Neural cell (in vitro differentiated cells): ENCODE measurements at regions not wholly inside any gene's neighbourhood (a gene's known extent, or its start where the extent isn't known, plus 50 kb on each side); places are given as distances from the start of the nearest gene placed in this dataset.
A peak's percentile ranks its signal among the peaks of the same experiment; 100 is the strongest.

Experiments used
- CTCF ChIP-seq: fragments of 450-650 bp; IDR thresholded peaks from 2 replicates; pipeline ENCODE4 v1.5.1; 2014; ENCODE audit warnings: antibody characterized with exemption, mild to moderate bottlenecking, moderate library complexity; ENCODE audit not compliant: poor library complexity, severe bottlenecking
- EP300 ChIP-seq: fragments of 450-650 bp; conservative IDR thresholded peaks from 2 replicates; pipeline ENCODE4 v1.6.1; 2014; ENCODE audit warnings: antibody characterized with exemption, mild to moderate bottlenecking, moderate library complexity; ENCODE audit not compliant: poor library complexity, severe bottlenecking
- EZH2 ChIP-seq: fragments of 200-600, 300-800 bp; shearing (Covaris generic), sonication (generic); IDR thresholded peaks from 2 replicates; pipeline ENCODE4 v1.6.1; 2014; ENCODE audit warnings: antibody characterized with exemption, low read length, borderline replicate concordance, mild to moderate bottlenecking; ENCODE audit not compliant: insufficient read depth, poor library complexity, severe bottlenecking
- POLR2AphosphoS5 ChIP-seq: IDR thresholded peaks from 2 replicates; pipeline ENCODE4 v1.6.1; 2012
- RAD21 ChIP-seq: fragments of 450-650 bp; conservative IDR thresholded peaks from 2 replicates; pipeline ENCODE4 v1.6.1; 2014; ENCODE audit warnings: antibody characterized with exemption, mild to moderate bottlenecking, moderate library complexity
- SMC3 ChIP-seq: fragments of 450-650 bp; conservative IDR thresholded peaks from 2 replicates; pipeline ENCODE4 v1.6.1; 2014; ENCODE audit warnings: antibody characterized with exemption, mild to moderate bottlenecking, moderate library complexity; ENCODE audit not compliant: poor library complexity

- TF ChIP-seq CTCF: no peak
- no peak for TF ChIP-seq EZH2
- TF ChIP-seq POLR2AphosphoS5: no peak
- no peak for TF ChIP-seq SMC3
- peak; percentile 57 for TF ChIP-seq EP300
- TF ChIP-seq RAD21: no peak
Observed at GRCh38 chr13:109454167-109454917, 332.0 kb downstream of the IRS2 start.
